ENCODE measurements at regions not wholly inside any gene's neighbourhood (a gene's known extent, or its start where the extent isn't known, plus 50 kb on each side); places are given as distances from the start of the nearest gene placed in this dataset.

GRCh38 chr22:17269224-17269606 lies 50.0 kb upstream of the ADA2 start (continued):
- TF ChIP-seq E2F6 (IDR thresholded peaks at IDR 0.05) (no peak), JUND (IDR thresholded peaks at IDR 0.05; ENCODE audit: low read length) (no peak), SP4 (IDR thresholded peaks at IDR 0.05; ENCODE audit: low read length) (no peak), SIN3A (conservative IDR thresholded peaks at IDR 0.05 in 1 of 2, IDR thresholded peaks at IDR 0.05 in 1 of 2; ENCODE audit: low read depth in 1 of 2, low read length in 2 of 2) (no peak), EP300 (IDR thresholded peaks at IDR 0.05; ENCODE audit: borderline replicate concordance in 1 of 2, low read depth in 2 of 2, low read length in 2 of 2) (no peak)

Data from H1 (cell line).